ENCODE measurements at regions not wholly inside any gene's neighbourhood (a gene's known extent, or its start where the extent isn't known, plus 50 kb on each side); places are given as distances from the start of the nearest gene placed in this dataset.

DNA sequence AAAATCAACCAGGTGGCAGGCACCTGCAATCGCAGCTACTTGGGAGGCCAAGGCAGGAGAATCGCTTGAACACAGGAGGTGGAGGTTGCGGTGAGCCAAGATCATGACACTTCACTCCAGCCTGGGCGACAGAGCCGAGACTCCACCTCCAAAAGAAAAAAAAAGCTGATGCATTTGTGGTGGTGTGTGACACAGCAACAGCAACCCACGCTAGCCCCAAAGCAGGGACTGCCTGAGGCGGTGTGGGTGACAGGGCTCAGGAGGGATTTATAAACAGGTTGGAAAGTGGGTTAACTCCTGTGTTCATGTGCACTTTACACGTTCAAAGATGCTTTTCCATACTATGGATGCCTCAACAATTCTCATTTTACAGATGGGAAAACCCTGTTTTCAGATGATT, 395.9 kb upstream of the PODXL start:
- Histone ChIP-seq H3K4me1 (ENCODE audit: control insufficient read depth, insufficient read depth, low read length) (no peaks in the 10 kb centered on the region), H3K27ac (ENCODE audit: low read depth, low read length) (no peak overlapping the region), H3K4me3 (ENCODE audit: low read length) (no peak overlapping the region), H3K36me3 (ENCODE audit: control insufficient read depth, insufficient read depth, low read length) (no peaks in the 10 kb centered on the region), H3K9ac (ENCODE audit: low read length) (no peak overlapping the region), H3K27me3 (ENCODE audit: control insufficient read depth, insufficient read depth, low read length) (no peaks in the 10 kb centered on the region)

DNA sequence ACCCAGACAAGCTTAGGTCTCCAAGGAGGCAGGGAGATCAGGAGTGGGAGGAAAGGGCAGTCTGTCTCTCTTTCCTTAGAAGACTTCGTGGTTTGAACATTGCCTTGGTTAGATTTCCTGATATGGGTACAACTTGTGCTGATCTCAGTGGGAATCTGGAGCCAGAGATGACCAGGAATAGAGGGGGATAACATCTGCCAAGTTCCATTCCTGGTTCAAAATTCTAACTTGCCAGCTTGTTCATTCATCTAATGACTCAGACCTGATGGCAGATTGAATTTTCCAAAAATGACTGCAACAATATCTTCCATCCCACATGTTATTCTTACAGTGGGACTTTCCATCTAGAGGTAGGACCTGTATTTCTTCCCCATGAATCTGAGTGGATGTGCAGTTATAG, 394.3 kb upstream of the PODXL start:
- Histone ChIP-seq H3K27ac (ENCODE audit: low read depth, low read length) (no peak overlapping the region), H3K4me1 (ENCODE audit: control insufficient read depth, insufficient read depth, low read length) (no peaks in the 10 kb centered on the region), H3K4me3 (ENCODE audit: low read length) (no peak overlapping the region), H3K9ac (ENCODE audit: low read length) (no peak overlapping the region), H3K36me3 (ENCODE audit: control insufficient read depth, insufficient read depth, low read length) (no peaks in the 10 kb centered on the region), H3K27me3 (ENCODE audit: control insufficient read depth, insufficient read depth, low read length) (no peaks in the 10 kb centered on the region)

DNA sequence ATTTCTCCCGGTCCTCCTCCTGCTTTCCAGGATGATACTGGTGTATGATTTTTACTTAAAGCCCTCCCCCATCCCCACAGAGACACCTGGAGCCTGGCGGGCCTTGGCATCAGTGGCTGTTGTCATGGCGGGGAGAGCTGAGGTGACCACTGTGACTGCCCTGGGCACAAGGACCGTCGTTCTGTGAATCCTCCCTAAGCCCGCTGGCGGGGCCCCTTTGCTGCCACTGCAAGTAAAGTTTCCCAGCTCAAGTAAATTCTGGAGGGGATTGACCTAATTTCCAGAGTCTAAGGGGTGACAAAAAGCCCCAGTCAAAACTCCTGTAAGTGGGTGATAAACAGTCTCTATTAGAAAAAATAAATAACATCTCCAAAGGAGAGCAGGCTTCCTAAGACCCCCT, 393.2 kb upstream of the PODXL start:
- Histone ChIP-seq H3K36me3 (ENCODE audit: control insufficient read depth, insufficient read depth, low read length) (no peaks in the 10 kb centered on the region), H3K9ac (ENCODE audit: low read length) (no peak overlapping the region), H3K4me3 (ENCODE audit: low read length) (no peak overlapping the region), H3K27ac (ENCODE audit: low read depth, low read length) (no peak overlapping the region), H3K4me1 (ENCODE audit: control insufficient read depth, insufficient read depth, low read length) (no peaks in the 10 kb centered on the region), H3K27me3 (ENCODE audit: control insufficient read depth, insufficient read depth, low read length) (no peaks in the 10 kb centered on the region)

DNA sequence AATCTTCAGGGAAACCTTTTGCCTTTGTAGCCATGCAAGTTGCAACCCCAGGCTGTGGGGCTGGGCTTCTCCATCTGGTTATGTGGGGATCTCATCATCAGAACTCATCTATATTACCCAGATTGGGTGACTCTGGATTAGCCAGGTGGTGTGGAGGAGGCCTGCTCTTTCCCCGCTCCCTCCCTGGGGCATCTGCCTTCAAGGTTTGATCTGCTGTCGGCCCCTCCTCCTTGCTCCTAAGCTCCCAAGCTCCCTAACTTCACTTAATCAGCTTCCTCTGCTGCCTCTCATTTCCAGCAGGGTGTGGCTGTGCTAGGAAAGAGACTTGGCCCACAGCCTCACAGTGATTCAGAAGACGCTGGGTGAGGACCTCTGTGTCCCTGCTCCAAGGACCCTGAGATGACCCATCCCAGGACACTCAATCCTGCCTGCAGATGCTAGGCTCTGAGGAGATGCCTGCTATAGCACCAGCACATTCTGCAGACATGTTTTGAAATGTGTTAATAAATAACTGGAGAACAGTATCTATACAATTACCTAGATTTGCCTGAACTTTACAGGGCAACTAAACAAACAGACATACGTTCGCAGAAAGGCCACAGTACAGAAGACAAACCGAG, 392.1 kb upstream of the PODXL start:
- no peaks in the 10 kb centered on the region for H3K36me3 ChIP-seq (ENCODE audit: control insufficient read depth, insufficient read depth, low read length)
- no peaks in the 10 kb centered on the region for H3K27me3 ChIP-seq (ENCODE audit: control insufficient read depth, insufficient read depth, low read length)
- H3K4me1 ChIP-seq (ENCODE audit: control insufficient read depth, insufficient read depth, low read length): no peaks in the 10 kb centered on the region
- no peak overlapping the region for H3K9ac ChIP-seq (ENCODE audit: low read length)
- H3K4me3 ChIP-seq (ENCODE audit: low read length): no peak overlapping the region
- no peak overlapping the region for H3K27ac ChIP-seq (ENCODE audit: low read depth, low read length)

DNA sequence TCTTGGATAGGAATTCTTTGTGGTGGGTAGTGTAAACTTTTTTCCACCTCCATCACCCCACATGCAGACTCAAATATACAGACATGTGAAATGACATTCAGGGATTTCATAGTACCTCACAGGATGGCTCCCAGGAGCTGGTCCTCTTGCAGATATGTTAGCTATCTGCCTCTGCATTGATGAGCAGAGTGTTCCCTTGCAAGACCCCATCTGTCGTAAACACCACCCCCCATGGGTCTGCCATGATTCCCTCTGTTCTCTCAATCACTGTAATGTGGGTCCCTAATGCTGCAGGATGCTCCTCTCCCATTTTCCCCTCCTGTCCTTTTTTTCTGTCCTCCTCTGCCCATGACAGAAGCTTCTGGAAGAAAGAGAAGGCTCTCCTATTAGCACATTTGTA, 391.2 kb upstream of the PODXL start:
- Histone ChIP-seq H3K9ac (ENCODE audit: low read length) (no peak overlapping the region), H3K4me1 (ENCODE audit: control insufficient read depth, insufficient read depth, low read length) (no peaks in the 10 kb centered on the region), H3K27me3 (ENCODE audit: control insufficient read depth, insufficient read depth, low read length) (no peaks in the 10 kb centered on the region), H3K27ac (ENCODE audit: low read depth, low read length) (no peak overlapping the region), H3K4me3 (ENCODE audit: low read length) (no peak overlapping the region), H3K36me3 (ENCODE audit: control insufficient read depth, insufficient read depth, low read length) (no peaks in the 10 kb centered on the region)

DNA sequence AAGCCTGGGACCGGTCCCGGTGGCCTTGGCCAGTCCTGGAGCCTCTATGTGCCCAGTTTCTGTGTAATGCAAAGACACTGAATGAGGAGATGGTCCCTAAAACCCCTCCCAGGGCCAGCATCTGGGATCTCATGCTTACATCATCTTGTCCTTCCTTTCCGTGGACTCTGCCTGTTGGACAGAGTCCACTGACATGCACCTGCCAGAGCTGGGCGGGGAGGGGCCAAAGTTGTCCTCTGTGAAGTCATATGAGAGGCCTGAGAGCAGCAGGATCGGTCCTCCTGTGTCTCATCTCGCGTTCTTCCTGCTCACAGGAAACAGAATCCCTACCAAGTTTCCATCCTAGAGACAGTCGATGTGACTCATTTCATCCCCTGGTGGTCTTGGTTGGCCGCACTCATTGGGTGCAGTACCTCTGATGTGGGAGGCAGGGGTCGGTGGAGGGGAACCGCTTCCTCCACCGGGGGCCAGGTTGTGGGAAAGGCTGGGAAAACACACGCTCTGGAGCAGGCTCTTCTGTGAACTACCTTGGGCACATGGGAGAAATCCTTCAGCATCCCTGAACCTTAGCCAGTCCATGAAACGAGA, 389.6 kb upstream of the PODXL start:
- Histone ChIP-seq H3K27me3 (ENCODE audit: control insufficient read depth, insufficient read depth, low read length) (no peaks in the 10 kb centered on the region), H3K9ac (ENCODE audit: low read length) (no peak overlapping the region), H3K4me3 (ENCODE audit: low read length) (peak overlapping the region; percentile 50), H3K4me1 (ENCODE audit: control insufficient read depth, insufficient read depth, low read length) (no peaks in the 10 kb centered on the region), H3K36me3 (ENCODE audit: control insufficient read depth, insufficient read depth, low read length) (no peaks in the 10 kb centered on the region), H3K27ac (ENCODE audit: low read depth, low read length) (no peak overlapping the region)

DNA sequence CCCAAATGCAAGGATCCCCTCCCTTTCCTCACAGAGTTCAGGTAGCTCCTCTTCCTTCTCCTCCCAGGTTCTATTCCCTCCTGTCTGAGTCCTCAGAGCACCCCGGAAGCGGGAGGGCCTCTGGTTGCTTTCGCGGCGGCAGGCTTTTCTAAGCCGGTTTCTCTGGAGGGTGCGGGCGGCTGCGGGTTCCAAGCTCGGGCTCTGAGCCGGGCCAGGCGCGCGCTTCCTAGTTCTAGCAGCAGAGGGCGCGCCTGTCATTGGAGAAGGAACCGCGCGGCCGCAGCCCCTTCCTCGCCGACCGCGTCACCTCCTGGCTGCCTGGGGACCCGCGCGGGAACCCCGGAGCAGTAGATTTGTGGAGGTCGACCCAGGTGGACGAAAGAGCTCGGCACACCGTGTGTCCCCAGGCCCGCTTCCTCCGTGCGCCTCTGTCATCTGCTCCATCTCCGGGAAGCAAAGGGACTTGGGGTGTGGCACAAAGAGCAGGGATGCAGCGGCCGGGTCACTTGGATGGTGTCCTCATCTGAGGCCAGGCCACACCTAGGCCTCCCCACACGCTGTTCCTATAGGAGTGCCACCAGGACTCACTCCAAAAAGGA, 389.0 kb upstream of the PODXL start:
- Histone ChIP-seq H3K4me3 (ENCODE audit: low read length) (peak overlapping the region; percentile 50), H3K27ac (ENCODE audit: low read depth, low read length) (no peak overlapping the region), H3K4me1 (ENCODE audit: control insufficient read depth, insufficient read depth, low read length) (no peaks in the 10 kb centered on the region), H3K9ac (ENCODE audit: low read length) (no peak overlapping the region), H3K36me3 (ENCODE audit: control insufficient read depth, insufficient read depth, low read length) (no peaks in the 10 kb centered on the region), H3K27me3 (ENCODE audit: control insufficient read depth, insufficient read depth, low read length) (no peaks in the 10 kb centered on the region)

DNA sequence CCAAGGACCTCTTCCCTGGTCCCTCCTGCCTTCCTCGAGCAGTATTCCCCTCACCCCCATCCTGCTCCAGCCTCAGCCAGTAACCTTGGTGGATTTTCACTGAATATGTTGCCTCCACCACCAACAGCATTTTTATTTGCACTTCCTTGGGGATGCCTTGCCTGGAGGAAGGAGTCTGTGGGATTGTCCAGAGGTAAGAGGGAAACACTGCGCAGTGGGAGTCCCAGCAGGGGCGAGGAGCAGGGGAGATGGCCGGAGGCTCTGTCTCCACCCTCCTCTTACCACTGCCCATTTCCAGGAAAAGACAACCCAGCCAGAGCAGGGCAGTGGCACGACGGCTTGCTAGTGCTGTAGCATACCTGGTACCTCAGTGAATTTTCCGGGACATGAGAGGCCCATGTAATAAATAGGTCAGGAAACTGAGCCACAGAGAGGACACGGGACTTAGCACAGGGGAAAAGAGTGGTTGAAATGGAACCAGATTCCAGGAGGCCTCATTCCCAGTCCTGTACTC, 388.2 kb upstream of the PODXL start:
- Histone ChIP-seq H3K27me3 (ENCODE audit: control insufficient read depth, insufficient read depth, low read length) (no peaks in the 10 kb centered on the region), H3K36me3 (ENCODE audit: control insufficient read depth, insufficient read depth, low read length) (no peaks in the 10 kb centered on the region), H3K9ac (ENCODE audit: low read length) (no peak overlapping the region)

DNA sequence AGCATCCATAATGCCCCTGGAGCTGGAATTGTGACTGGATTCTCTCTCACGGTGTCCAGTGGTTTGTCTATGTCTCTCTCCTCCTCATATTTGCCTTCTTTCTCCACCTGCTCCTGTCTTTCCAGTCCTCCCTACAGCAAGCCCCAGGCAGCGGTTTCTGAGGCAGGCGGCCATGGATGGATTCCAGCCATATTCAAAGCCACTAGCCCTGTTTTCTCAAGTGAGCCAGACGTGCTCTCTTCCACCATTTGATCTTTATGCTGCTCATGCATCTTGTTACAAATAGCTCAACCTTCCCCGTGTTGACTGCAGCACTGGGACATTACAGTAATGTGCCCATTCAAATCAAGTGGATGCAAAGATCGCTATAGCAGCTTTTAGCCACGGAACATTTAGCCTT, 387.2 kb upstream of the PODXL start:
- no peak overlapping the region for H3K27ac ChIP-seq (ENCODE audit: low read depth, low read length)
- no peak overlapping the region for H3K4me3 ChIP-seq (ENCODE audit: low read length)
- H3K4me1 ChIP-seq (ENCODE audit: control insufficient read depth, insufficient read depth, low read length): no peaks in the 10 kb centered on the region
- H3K36me3 ChIP-seq (ENCODE audit: control insufficient read depth, insufficient read depth, low read length): no peaks in the 10 kb centered on the region
- no peak overlapping the region for H3K9ac ChIP-seq (ENCODE audit: low read length)
- no peaks in the 10 kb centered on the region for H3K27me3 ChIP-seq (ENCODE audit: control insufficient read depth, insufficient read depth, low read length)

More for the DNA sequence above, 388.2 kb upstream of the PODXL start:
- H3K4me3 ChIP-seq (ENCODE audit: low read length): no peak overlapping the region
- H3K27ac ChIP-seq (ENCODE audit: low read depth, low read length): no peak overlapping the region
- no peaks in the 10 kb centered on the region for H3K4me1 ChIP-seq (ENCODE audit: control insufficient read depth, insufficient read depth, low read length)

DNA sequence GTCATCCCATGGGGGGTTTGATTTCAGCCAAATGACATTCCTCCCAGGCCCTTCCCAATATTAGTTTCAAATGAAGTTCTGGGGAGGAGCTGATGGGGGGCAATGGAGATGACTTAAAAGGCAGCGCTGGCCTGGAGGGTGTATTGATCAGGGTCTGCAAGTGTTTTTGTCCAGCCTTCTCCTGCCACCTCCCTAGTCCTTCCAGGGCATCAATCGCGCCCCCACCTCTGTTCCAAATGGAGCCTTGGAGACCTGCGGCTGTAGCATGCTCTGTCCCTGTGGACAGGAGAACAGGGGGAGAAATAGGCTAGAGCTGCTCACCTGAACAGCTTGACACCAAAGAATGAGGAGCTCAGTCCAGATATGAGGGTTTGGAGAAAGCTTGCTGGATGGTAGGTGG, 386.8 kb upstream of the PODXL start:
- H3K4me1 ChIP-seq (ENCODE audit: control insufficient read depth, insufficient read depth, low read length): no peaks in the 10 kb centered on the region
- H3K36me3 ChIP-seq (ENCODE audit: control insufficient read depth, insufficient read depth, low read length): no peaks in the 10 kb centered on the region
- H3K27me3 ChIP-seq (ENCODE audit: control insufficient read depth, insufficient read depth, low read length): no peaks in the 10 kb centered on the region
- H3K27ac ChIP-seq (ENCODE audit: low read depth, low read length): no peak overlapping the region
- no peak overlapping the region for H3K9ac ChIP-seq (ENCODE audit: low read length)
- no peak overlapping the region for H3K4me3 ChIP-seq (ENCODE audit: low read length)

DNA sequence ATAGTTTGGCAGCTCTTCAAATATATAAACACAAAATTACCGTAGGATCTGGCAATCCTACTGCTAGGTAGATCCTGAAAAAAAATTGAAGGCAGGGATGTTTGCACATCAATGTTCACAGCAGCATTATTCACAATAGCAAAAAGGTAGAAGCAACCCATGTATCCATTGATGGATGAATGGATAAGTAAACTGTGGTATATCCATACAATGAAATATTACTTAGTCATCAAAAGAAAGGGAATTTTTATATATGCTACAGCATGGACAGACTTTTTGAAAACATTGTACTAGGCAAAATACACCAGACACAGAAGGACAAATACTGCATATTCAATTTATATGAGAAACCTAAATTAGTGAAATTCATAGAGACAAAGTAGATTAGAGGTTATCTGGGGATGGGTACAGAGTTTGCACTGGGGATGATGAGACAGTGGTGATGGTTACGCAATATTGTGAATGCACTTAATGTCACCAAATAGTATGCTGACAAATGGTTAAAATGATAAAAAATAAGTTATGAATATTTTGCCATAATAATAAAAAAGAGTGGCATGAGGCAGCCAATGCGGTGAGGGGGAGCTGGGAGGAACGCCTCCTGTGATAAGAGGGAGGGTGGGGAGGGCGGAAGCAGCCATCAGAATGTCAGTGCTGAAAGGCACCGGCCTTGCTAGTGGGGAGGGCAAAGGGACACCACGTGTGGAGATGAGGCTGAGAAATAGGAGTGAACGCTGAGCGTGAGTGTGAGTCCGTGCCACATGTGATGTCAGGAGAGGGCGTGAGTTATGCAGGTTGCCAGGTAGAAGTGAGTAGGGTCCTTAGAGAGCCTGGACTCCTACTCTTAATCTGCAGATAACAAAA, 386.1 kb upstream of the PODXL start:
- no peak overlapping the region for H3K9ac ChIP-seq (ENCODE audit: low read length)
- H3K4me1 ChIP-seq (ENCODE audit: control insufficient read depth, insufficient read depth, low read length): no peaks in the 10 kb centered on the region
- no peaks in the 10 kb centered on the region for H3K36me3 ChIP-seq (ENCODE audit: control insufficient read depth, insufficient read depth, low read length)
- H3K27ac ChIP-seq (ENCODE audit: low read depth, low read length): no peak overlapping the region
- H3K27me3 ChIP-seq (ENCODE audit: control insufficient read depth, insufficient read depth, low read length): no peaks in the 10 kb centered on the region
- no peak overlapping the region for H3K4me3 ChIP-seq (ENCODE audit: low read length)

DNA sequence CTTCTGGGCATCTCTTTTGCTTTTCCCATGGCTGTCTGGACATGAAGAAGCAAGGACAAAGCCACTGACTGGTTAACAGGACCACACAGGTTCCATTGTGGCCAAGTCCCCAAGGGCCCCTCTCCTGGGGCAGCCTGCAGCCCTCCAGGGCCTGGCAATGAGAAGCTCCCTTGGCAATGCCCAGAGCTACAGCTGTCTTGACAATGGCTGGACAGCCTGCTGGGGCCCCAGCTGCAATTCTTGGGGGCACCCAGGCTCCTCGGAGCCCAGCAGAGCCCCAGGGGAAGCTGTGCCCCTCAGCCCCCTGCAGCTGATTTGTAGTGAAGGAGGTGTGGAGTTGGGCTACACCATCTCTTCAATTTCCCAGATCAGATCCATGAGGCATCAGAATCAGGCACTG, 384.9 kb upstream of the PODXL start:
- no peaks in the 10 kb centered on the region for H3K4me1 ChIP-seq (ENCODE audit: control insufficient read depth, insufficient read depth, low read length)
- H3K27ac ChIP-seq (ENCODE audit: low read depth, low read length): no peak overlapping the region
- H3K9ac ChIP-seq (ENCODE audit: low read length): no peak overlapping the region
- no peak overlapping the region for H3K4me3 ChIP-seq (ENCODE audit: low read length)
- no peaks in the 10 kb centered on the region for H3K27me3 ChIP-seq (ENCODE audit: control insufficient read depth, insufficient read depth, low read length)
- no peaks in the 10 kb centered on the region for H3K36me3 ChIP-seq (ENCODE audit: control insufficient read depth, insufficient read depth, low read length)

Data from rectal smooth muscle tissue (tissue), 1 donor.